Trophoblast cell (in vitro differentiated cells and primary cell): ENCODE measurements at regions not wholly inside any gene's neighbourhood (a gene's known extent, or its start where the extent isn't known, plus 50 kb on each side); places are given as distances from the start of the nearest gene placed in this dataset.
"Not testable (repeated sequence)": the region's sequence is repeated elsewhere in the genome, so short reads cannot be mapped to it uniquely, and the experiment has no call there.

Experiments
- DNase-seq, 2 donors: peaks; one replicate each; pipeline ENCODE4 v3.0.0-alpha.2; 2016
- H2AFZ ChIP-seq: 2 replicates; pipeline ENCODE4 v1.6.1; 2013; ENCODE audit warnings: low read length, moderate library complexity, mild to moderate bottlenecking; ENCODE audit not compliant: insufficient read depth, poor library complexity
- H2AK5ac ChIP-seq: 2 replicates; pipeline ENCODE4 v1.6.1; 2013; ENCODE audit warnings: mild to moderate bottlenecking, low read length
- H2BK120ac ChIP-seq: 2 replicates; pipeline ENCODE4 v1.6.1; 2013; ENCODE audit warnings: low read length, mild to moderate bottlenecking, moderate library complexity; ENCODE audit not compliant: insufficient read depth, poor library complexity
- H2BK12ac ChIP-seq: 2 replicates; pipeline ENCODE4 v1.6.1; 2013; ENCODE audit warnings: mild to moderate bottlenecking, low read length, moderate library complexity
- H2BK5ac ChIP-seq: 2 replicates; pipeline ENCODE4 v1.6.1; 2013; ENCODE audit warnings: low read length, low read depth, moderate library complexity, mild to moderate bottlenecking; ENCODE audit not compliant: poor library complexity
- H3K14ac ChIP-seq: 2 replicates; pipeline ENCODE4 v1.6.1; 2013; ENCODE audit warnings: mild to moderate bottlenecking, low read length
- H3K18ac ChIP-seq: 2 replicates; pipeline ENCODE4 v1.6.1; 2013; ENCODE audit warnings: mild to moderate bottlenecking, low read length
- H3K23ac ChIP-seq: 2 replicates; pipeline ENCODE4 v1.6.1; 2013; ENCODE audit warnings: low read length
- H3K27ac ChIP-seq: 2 replicates; pipeline ENCODE4 v1.5.1; 2013; ENCODE audit warnings: low read depth, mild to moderate bottlenecking, inconsistent platforms, low read length, moderate library complexity
- H3K27me3 ChIP-seq: 2 replicates; pipeline ENCODE4 v1.6.1; 2013; ENCODE audit warnings: inconsistent platforms, mild to moderate bottlenecking, low read length, moderate library complexity; ENCODE audit not compliant: insufficient read depth
- H3K36me3 ChIP-seq, 2 experiments: 1 replicate in 1 of 2; 2 replicates in 1 of 2; pipeline ENCODE4 v1.6.1; 2013; ENCODE audit warnings: low read length in 2 of 2, mild to moderate bottlenecking in 2 of 2, moderate library complexity in 1 of 2; ENCODE audit not compliant: insufficient read depth in 2 of 2, control insufficient read depth in 1 of 2
- H3K4ac ChIP-seq: 2 replicates; pipeline ENCODE4 v1.6.1; 2013; ENCODE audit warnings: low read depth, mild to moderate bottlenecking, low read length, moderate library complexity
- H3K4me1 ChIP-seq, 2 experiments: 1 replicate in 1 of 2; 2 replicates in 1 of 2; pipeline ENCODE4 v1.6.1; 2013; ENCODE audit warnings: low read length in 2 of 2, mild to moderate bottlenecking in 2 of 2, moderate library complexity in 1 of 2; ENCODE audit not compliant: insufficient read depth in 2 of 2, control insufficient read depth in 1 of 2
- H3K4me2 ChIP-seq: 2 replicates; pipeline ENCODE4 v1.6.1; 2013; ENCODE audit warnings: inconsistent platforms, mild to moderate bottlenecking, low read length, moderate library complexity
- H3K4me3 ChIP-seq: 2 replicates; pipeline ENCODE4 v1.5.1; 2013; ENCODE audit warnings: mild to moderate bottlenecking, low read depth, low read length, inconsistent platforms
- H3K79me1 ChIP-seq: one replicate; pipeline ENCODE4 v1.6.1; 2013; ENCODE audit warnings: low read length
- H3K79me2 ChIP-seq: 2 replicates; pipeline ENCODE4 v1.6.1; 2013; ENCODE audit warnings: low read length, mild to moderate bottlenecking; ENCODE audit not compliant: control insufficient read depth, insufficient read depth, poor library complexity
- H3K9ac ChIP-seq: 2 replicates; pipeline ENCODE4 v1.6.1; 2013; ENCODE audit warnings: mild to moderate bottlenecking, low read length
- H3K9me3 ChIP-seq: 2 replicates; pipeline ENCODE4 v1.6.1; 2013; ENCODE audit warnings: low read depth, mild to moderate bottlenecking, control low read depth, inconsistent platforms, low read length; ENCODE audit not compliant: insufficient read depth
- H4K12ac ChIP-seq: 2 replicates; pipeline ENCODE4 v1.6.1; 2013; ENCODE audit warnings: low read depth, mild to moderate bottlenecking, low read length, moderate library complexity
- H4K8ac ChIP-seq: 2 replicates; pipeline ENCODE4 v1.6.1; 2013; ENCODE audit warnings: low read depth, mild to moderate bottlenecking, low read length, moderate library complexity
- H4K91ac ChIP-seq: one replicate; pipeline ENCODE4 v1.6.1; 2013; ENCODE audit warnings: low read depth, mild to moderate bottlenecking, low read length, moderate library complexity
- WGBS: extraction: QIAGEN DNeasy Blood & Tissue Kit; methylation state at CpG from one replicate; pipeline ENCODE4 v1.1.7; 2013; ENCODE audit warnings: missing lambda C conversion rate; ENCODE audit not compliant: insufficient read length, insufficient coverage; ENCODE audit errors: extremely low coverage; 5-methylcytosine and 5-hydroxymethylcytosine counted together

DNA sequence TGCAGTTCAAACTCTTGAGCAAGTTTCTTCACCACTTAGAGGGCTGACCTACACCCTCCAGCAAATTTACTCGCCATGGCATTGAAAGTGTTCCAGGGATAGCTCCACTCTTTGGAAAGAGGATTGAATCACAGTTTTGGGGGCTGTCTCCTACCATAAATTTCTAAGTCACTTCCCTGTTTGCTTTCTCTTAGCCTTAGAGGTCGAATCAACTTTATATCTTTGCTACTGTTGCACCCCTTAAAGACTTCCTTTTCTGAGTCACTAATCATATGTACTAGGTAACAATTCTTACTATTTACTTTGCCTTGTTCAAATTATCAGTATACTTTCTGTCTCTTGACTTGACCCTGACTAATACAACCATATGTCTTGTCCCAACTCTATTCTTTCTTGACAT is 1151.8 kb upstream of the ALCAM start:
- Histone ChIP-seq H4K91ac (no peak overlapping the region), H3K36me3 (no peaks in the 10 kb centered on the region), H3K27me3 (no peaks in the 10 kb centered on the region), H4K12ac (no peak overlapping the region), H2AK5ac (no peak overlapping the region), H3K9ac (no peak overlapping the region), H2BK120ac (no peak overlapping the region), H3K4me3 (no peak overlapping the region), H3K27ac (no peak overlapping the region), H3K79me2 (no peaks in the 10 kb centered on the region), H2AFZ (no peak overlapping the region), H3K18ac (no peak overlapping the region), H3K14ac (no peak overlapping the region), H3K4me2 (no peak overlapping the region), H2BK5ac (no peak overlapping the region), H3K4ac (no peak overlapping the region), H4K8ac (no peak overlapping the region), H3K79me1 (no peaks in the 10 kb centered on the region), H3K23ac (no peak overlapping the region), H3K4me1 (no peaks in the 10 kb centered on the region), H2BK12ac (no peak overlapping the region), H3K9me3 (no peaks in the 10 kb centered on the region)
- WGBS: no CpG with 5 or more reads among the region's 2 CpGs
- no peak for DNase-seq

DNA sequence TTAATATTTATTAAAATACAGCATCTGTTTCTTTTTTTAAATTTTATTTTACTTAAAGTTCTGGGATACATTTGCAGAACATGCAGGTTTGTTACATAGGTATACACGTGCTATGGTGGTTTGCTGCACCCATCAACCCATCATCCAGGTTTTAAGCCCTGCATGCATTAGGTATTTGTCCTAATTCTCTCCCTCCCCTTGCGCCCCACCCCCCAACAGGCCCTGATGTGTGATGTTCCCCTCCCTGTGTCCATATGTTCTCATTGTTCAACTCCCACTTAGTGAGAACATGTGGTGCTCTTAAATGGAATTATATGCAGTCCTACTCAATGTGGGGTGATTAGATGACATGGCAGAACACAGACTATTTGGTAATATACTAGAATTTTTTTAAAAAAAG is 1147.7 kb upstream of the ALCAM start:
- H3K36me3 ChIP-seq, H2BK5ac ChIP-seq, DNase-seq, H4K12ac ChIP-seq, H3K27ac ChIP-seq, H4K8ac ChIP-seq, H3K4me2 ChIP-seq, H3K14ac ChIP-seq, H3K4ac ChIP-seq, H3K27me3 ChIP-seq, H3K79me1 ChIP-seq, H3K23ac ChIP-seq, H3K4me3 ChIP-seq, H2AK5ac ChIP-seq, H3K9me3 ChIP-seq, H4K91ac ChIP-seq, H3K9ac ChIP-seq, H3K18ac ChIP-seq, H2BK120ac ChIP-seq, H2BK12ac ChIP-seq, H3K79me2 ChIP-seq, H3K4me1 ChIP-seq, H2AFZ ChIP-seq: not testable (repeated sequence)
- no CpG with 5 or more reads among the region's 2 CpGs for WGBS

DNA sequence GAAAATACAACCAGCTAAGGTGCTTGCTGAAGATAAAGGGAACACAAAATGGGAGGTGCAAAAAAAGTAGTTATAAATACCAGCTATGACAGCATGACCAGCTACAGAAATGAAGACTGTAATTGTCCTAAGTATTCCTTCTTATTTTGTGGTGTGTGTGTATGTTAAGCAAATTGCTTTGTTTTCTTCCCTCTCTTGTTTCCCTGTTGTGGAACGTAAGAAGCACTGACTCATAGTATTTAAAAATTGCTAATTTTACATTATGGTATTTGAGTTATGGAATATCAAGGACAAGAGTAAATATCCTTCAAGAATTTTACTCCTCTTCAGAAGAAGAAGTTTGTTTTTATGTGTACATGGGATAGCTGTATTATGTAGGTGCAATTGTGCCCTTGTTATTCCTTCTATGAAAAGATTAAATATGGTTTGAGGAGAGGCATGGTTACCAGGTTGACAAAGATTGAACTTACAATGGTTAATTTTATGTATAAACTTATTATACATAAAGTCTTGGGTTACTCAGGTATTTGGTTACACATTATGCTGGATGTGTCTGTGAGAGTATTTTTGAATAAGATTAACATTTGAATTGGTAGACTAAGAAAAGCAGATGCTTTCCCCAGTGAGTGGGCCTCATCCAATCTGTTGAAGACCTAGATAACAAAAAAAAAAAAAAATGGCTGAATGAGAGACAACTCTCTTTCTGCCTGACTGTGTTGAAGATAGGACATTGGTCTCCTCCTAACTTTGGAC is 1132.1 kb upstream of the ALCAM start:
- no peaks in the 10 kb centered on the region for H3K36me3 ChIP-seq
- H3K79me1 ChIP-seq: no peaks in the 10 kb centered on the region
- no peak overlapping the region for H2BK5ac ChIP-seq
- no peak overlapping the region for H4K8ac ChIP-seq
- H3K4ac ChIP-seq: no peak overlapping the region
- no peak overlapping the region for H3K27ac ChIP-seq
- H3K4me2 ChIP-seq: no peak overlapping the region
- no peak overlapping the region for H3K4me3 ChIP-seq
- H3K27me3 ChIP-seq: no peaks in the 10 kb centered on the region
- H3K9me3 ChIP-seq: no peaks in the 10 kb centered on the region
- no peak overlapping the region for H3K18ac ChIP-seq
- H3K4me1 ChIP-seq: no peaks in the 10 kb centered on the region
- no peak for DNase-seq
- no peak overlapping the region for H3K23ac ChIP-seq
- no CpG with 5 or more reads among the region's 1 CpG for WGBS
- no peak overlapping the region for H2BK12ac ChIP-seq
- no peak overlapping the region for H4K91ac ChIP-seq
- no peak overlapping the region for H2AFZ ChIP-seq
- H4K12ac ChIP-seq: no peak overlapping the region
- H2AK5ac ChIP-seq: no peak overlapping the region
- no peaks in the 10 kb centered on the region for H3K79me2 ChIP-seq
- H2BK120ac ChIP-seq: no peak overlapping the region
- no peak overlapping the region for H3K14ac ChIP-seq
- no peak overlapping the region for H3K9ac ChIP-seq

DNA sequence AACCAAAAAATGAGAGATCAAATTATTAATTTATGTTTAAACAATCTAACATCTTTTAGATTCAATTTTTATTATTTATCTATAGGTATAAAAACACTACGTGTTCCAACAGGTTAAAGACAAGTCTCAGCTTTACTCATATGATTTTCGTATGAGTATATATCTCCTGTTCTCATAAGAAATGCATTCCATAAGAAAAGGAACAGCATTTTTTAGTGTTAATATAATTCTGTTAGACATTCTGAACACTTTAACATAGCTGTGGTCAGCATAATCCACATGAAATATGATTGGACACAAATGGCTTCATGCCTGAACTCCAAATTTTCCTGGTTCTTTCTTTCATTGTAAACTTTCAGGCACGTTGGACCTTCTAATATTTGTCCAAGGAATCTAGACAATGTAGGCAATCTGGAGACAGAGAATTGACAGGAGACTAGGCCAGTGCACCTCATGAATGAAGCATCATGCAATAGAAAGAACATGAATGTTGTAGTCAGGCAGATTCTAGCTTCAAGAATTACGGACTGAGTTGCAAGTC is 1122.0 kb upstream of the ALCAM start:
- Histone ChIP-seq H3K4me3 (no peak overlapping the region), H3K4me2 (no peak overlapping the region), H3K79me1 (no peaks in the 10 kb centered on the region), H3K79me2 (no peaks in the 10 kb centered on the region), H2AFZ (no peak overlapping the region), H3K4me1 (no peaks in the 10 kb centered on the region), H3K18ac (no peak overlapping the region), H3K27ac (no peak overlapping the region), H3K4ac (no peak overlapping the region), H3K14ac (no peak overlapping the region), H3K36me3 (no peaks in the 10 kb centered on the region), H2AK5ac (no peak overlapping the region), H4K12ac (no peak overlapping the region), H3K9ac (no peak overlapping the region), H2BK5ac (no peak overlapping the region), H2BK12ac (no peak overlapping the region), H3K23ac (no peak overlapping the region), H4K8ac (no peak overlapping the region), H4K91ac (no peak overlapping the region), H3K9me3 (no peaks in the 10 kb centered on the region), H2BK120ac (no peak overlapping the region), H3K27me3 (no peaks in the 10 kb centered on the region)
- no CpG with 5 or more reads among the region's 4 CpGs for WGBS
- DNase-seq: no peak
